Upper lobe of right lung (tissue), 1 donor: ENCODE measurements at regions not wholly inside any gene's neighbourhood (a gene's known extent, or its start where the extent isn't known, plus 50 kb on each side); places are given as distances from the start of the nearest gene placed in this dataset.

ENCODE experiments used
- ATAC-seq: fragments of 200-7000 bp; cut with Tn5 transposase; one replicate; pipeline ENCODE4 v1.9.1; 2020; ENCODE audit warnings: mild to moderate bottlenecking, moderate library complexity
- DNase-seq: peaks from one replicate; pipeline ENCODE4 v3.0.0-alpha.2; 2020
- H3K27ac ChIP-seq: fragments of 200-600 bp; one replicate; pipeline ENCODE4 v1.8.0; 2022
- H3K27me3 ChIP-seq: fragments of 200-600 bp; one replicate; pipeline ENCODE4 v1.8.0; 2022; ENCODE audit warnings: mild to moderate bottlenecking
- H3K36me3 ChIP-seq: fragments of 200-600 bp; one replicate; pipeline ENCODE4 v1.8.0; 2022
- H3K4me1 ChIP-seq: fragments of 200-600 bp; one replicate; pipeline ENCODE4 v1.8.0; 2022
- H3K4me3 ChIP-seq: fragments of 200-600 bp; one replicate; pipeline ENCODE4 v1.8.0; 2022; ENCODE audit warnings: mild to moderate bottlenecking
- H3K9me3 ChIP-seq: fragments of 200-600 bp; one replicate; pipeline ENCODE4 v1.8.0; 2022
- CTCF ChIP-seq: fragments of 200-600 bp; IDR thresholded peaks from one replicate; pipeline ENCODE4 v1.8.0; 2022; ENCODE audit warnings: antibody characterized with exemption
- intact Hi-C: fragments of 100-400 bp; cut with DNase I; formaldehyde crosslinking; loops from one replicate; pipeline ENCODE4 v1.11.0; 2022
- donor health status: DM: no; HTN: yes; CAD: no; lungs with severe emphysema.

GRCh38 chr1:5571438-5571837, 420.8 kb downstream of the NPHP4 start:
- no peak for DNase-seq
- no peak for TF ChIP-seq CTCF
- no peaks in the 10 kb centered on the region for H3K36me3 ChIP-seq
- intact Hi-C loops, result no loop called here
- peaks cover 3% of the 10 kb centered on the region for H3K27me3 ChIP-seq
- H3K4me3 ChIP-seq, result no peak overlapping the region
- H3K27ac ChIP-seq, result no peak overlapping the region
- no peaks in the 10 kb centered on the region for H3K4me1 ChIP-seq
- no peak for ATAC-seq
- H3K9me3 ChIP-seq, result peaks cover 10% of the 10 kb centered on the region

GRCh38 chr1:5570931-5571330, 421.3 kb downstream of the NPHP4 start:
- TF ChIP-seq CTCF, result no peak
- intact Hi-C loops, result no loop called here
- ATAC-seq (no peak), DNase-seq (no peak)
- no peaks in the 10 kb centered on the region for H3K36me3 ChIP-seq
- H3K9me3 ChIP-seq, result peaks cover 10% of the 10 kb centered on the region
- H3K4me3 ChIP-seq, result no peak overlapping the region
- H3K4me1 ChIP-seq, result no peaks in the 10 kb centered on the region
- no peak overlapping the region for H3K27ac ChIP-seq
- H3K27me3 ChIP-seq, result peaks cover 3% of the 10 kb centered on the region

- no peak for TF ChIP-seq CTCF
- Histone ChIP-seq H3K27ac (no peak overlapping the region), H3K9me3 (peaks cover 10% of the 10 kb centered on the region), H3K4me3 (no peak overlapping the region), H3K27me3 (peaks cover 3% of the 10 kb centered on the region), H3K36me3 (no peaks in the 10 kb centered on the region), H3K4me1 (no peaks in the 10 kb centered on the region)
- intact Hi-C loops, result no loop called here
- DNase-seq (no peak), ATAC-seq (no peak)
These were observed 423.9 kb downstream of the NPHP4 start for GRCh38 chr1:5568321-5568720.

DNA sequence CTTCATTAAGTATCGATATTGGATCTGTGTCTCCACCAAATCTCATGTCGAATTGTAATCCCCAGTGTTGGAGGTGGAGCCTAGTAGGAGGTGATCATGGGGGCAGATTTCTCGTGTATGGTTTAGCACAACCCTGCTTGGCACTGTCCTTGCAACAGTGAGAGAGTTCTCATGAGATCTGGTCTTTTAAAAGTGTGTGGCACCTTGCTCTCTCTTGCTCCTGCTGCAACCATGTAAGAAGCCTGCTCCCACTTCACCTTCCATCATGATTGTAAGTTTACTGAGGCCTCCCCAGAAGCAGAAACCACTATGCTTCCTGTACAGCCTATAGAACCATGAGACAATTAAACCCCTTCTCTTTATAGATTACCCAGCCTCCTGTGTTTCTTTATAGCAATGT, 424.4 kb downstream of the NPHP4 start:
- Histone ChIP-seq H3K4me1 (no peaks in the 10 kb centered on the region), H3K4me3 (no peak overlapping the region), H3K9me3 (peaks cover 10% of the 10 kb centered on the region), H3K27me3 (peaks cover 3% of the 10 kb centered on the region), H3K36me3 (no peaks in the 10 kb centered on the region), H3K27ac (no peak overlapping the region)
- ATAC-seq, result no peak
- no peak for DNase-seq
- intact Hi-C loops, result no loop called here
- no peak for TF ChIP-seq CTCF

- intact Hi-C loops, result no loop called here
- Histone ChIP-seq H3K4me1 (no peaks in the 10 kb centered on the region), H3K36me3 (no peaks in the 10 kb centered on the region), H3K4me3 (no peak overlapping the region), H3K9me3 (peaks cover 10% of the 10 kb centered on the region), H3K27me3 (peaks cover 3% of the 10 kb centered on the region), H3K27ac (no peak overlapping the region)
- TF ChIP-seq CTCF, result no peak
- DNase-seq (no peak), ATAC-seq (no peak)
These were observed 425.3 kb downstream of the NPHP4 start for GRCh38 chr1:5566924-5567323.
